GM12873 (cell line): ENCODE measurements at regions not wholly inside any gene's neighbourhood (a gene's known extent, or its start where the extent isn't known, plus 50 kb on each side); places are given as distances from the start of the nearest gene placed in this dataset.

Source experiments
- TF ChIP-seq, protein P1 (sequence below): IDR thresholded peaks from 2 replicates; pipeline ENCODE4 v1.5.1; 2012; ENCODE audit warnings: low read depth, mild to moderate bottlenecking, moderate library complexity, low read length, control low read depth; ENCODE audit not compliant: insufficient read depth; ENCODE audit errors: missing control alignments

GRCh38 chr10:9900751-9901150, 1116.9 kb upstream of the CELF2 start:
- TF ChIP-seq, protein P1, sequence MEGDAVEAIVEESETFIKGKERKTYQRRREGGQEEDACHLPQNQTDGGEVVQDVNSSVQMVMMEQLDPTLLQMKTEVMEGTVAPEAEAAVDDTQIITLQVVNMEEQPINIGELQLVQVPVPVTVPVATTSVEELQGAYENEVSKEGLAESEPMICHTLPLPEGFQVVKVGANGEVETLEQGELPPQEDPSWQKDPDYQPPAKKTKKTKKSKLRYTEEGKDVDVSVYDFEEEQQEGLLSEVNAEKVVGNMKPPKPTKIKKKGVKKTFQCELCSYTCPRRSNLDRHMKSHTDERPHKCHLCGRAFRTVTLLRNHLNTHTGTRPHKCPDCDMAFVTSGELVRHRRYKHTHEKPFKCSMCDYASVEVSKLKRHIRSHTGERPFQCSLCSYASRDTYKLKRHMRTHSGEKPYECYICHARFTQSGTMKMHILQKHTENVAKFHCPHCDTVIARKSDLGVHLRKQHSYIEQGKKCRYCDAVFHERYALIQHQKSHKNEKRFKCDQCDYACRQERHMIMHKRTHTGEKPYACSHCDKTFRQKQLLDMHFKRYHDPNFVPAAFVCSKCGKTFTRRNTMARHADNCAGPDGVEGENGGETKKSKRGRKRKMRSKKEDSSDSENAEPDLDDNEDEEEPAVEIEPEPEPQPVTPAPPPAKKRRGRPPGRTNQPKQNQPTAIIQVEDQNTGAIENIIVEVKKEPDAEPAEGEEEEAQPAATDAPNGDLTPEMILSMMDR, result no peak

- TF ChIP-seq, protein P1, result no peak
These were observed 1115.7 kb upstream of the CELF2 start for GRCh38 chr10:9901971-9902370.

DNA sequence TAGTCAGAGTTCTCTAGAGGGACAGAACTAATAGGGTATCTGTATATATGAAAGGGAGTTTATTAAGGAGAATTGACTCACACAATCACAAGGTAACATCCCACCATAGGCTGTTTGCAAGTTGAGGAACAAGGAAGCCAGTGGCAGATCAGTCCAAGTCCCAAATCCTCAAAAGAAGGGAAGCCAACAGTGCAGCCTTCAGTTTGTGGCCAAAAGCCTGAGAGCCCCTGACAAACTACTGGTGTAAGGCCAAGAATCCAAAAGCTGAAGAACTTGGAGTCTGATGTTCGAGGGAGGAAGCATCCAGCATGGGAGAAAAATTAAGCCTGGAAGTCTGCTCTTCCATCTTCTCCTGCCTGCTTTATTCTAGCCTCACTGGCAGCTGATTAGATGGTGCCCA, 1107.2 kb upstream of the CELF2 start:
- TF ChIP-seq, protein P1, result no peak

- TF ChIP-seq, protein P1, result no peak
These were observed 1106.2 kb upstream of the CELF2 start for GRCh38 chr10:9911488-9911887.

GRCh38 chr10:9913876-9914514, 1103.7 kb upstream of the CELF2 start:
- TF ChIP-seq, protein P1, result no peak

DNA sequence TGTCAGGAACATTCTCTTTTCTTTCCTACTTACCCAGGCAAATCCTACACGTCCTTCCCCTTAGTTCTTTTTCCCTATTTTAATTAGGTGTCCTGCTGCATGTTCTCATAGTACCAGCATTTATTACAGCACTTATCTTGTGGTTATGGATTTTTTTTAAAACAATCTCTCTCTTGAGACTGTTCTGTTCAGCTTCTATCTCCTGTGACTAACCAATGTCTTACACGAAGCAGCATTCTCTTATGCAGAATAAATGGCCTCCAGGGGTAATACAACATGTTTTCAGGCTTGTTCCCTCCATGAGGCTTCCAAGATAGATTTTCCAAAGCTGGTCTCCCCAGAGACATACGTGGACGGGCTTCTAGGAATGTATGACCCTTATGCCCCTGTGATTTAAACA, 1096.1 kb upstream of the CELF2 start:
- TF ChIP-seq, protein P1, result no peak

DNA sequence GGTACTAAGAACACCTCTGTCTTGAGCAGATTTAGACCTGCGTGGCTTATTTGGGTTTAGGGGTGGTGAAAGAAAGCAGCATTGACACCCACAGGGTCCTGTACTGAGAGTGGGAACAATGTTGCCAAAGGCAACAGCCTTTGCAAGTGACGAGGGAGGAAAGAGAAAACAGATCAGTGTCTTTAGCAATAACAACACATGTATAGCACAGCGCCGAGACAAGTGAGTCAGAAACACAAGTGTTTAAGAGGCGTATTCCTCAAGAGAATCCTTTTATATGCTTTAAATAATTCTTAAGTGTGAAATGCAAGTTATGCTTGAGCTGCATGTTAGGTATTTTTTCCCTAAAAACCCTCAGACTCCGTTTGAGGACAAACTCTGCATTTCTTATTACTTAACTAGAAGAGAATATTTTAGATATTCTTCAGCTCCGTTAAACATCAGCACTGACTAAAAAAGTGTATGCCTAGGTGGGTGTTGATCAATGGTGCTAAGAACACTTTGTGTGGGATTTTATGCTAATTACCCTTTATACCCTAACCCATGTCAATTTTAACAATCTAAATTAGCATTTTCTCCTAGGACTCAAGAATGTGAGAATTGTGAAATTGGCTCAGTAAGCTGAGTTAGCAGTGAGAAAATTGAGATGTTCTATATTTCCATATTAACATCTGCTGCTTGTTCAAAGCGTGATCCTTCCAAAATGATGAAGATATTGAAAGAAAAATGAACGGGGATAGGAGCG, 1095.4 kb upstream of the CELF2 start:
- TF ChIP-seq, protein P1, result no peak
